Naive thymus-derived CD8-positive, alpha-beta T cell (primary cell): ENCODE measurements at regions not wholly inside any gene's neighbourhood (a gene's known extent, or its start where the extent isn't known, plus 50 kb on each side); places are given as distances from the start of the nearest gene placed in this dataset.

Experiments used
- ATAC-seq, 2 donors: fragments of 150-1000 bp; cut with Tn5 transposase in 1 of 2; sonication (Bioruptor Pico), chemical (Tn5 transposase) in 1 of 2; 1 replicate in 1 of 2; 2 replicates in 1 of 2; pipeline ENCODE4 v1.10.0; 2021; ENCODE audit warnings: mild to moderate bottlenecking in 2 of 2, moderate library complexity in 2 of 2
- POLR2A ChIA-PET: fragments of 350-600 bp; sonication (Branson Sonifier 250); formaldehyde crosslinking; loops from one replicate; lab custom pipeline; 2021; ENCODE audit warnings: antibody characterized with exemption; lab: Charles Lee
- DNase-seq, 10 donors: peaks; one replicate each; pipeline versions ENCODE4 v3.0.0 to v3.0.0-alpha.2; 2020 to 2022
- H3K27ac Mint-ChIP-seq, 10 donors: one replicate each; pipeline ENCODE4 v1.8.0; 2020 to 2022; ENCODE audit warnings: mild to moderate bottlenecking in 10 of 10, mixed read lengths in 10 of 10, moderate library complexity in 4 of 10, inconsistent platforms in 1 of 10
- H3K27me3 Mint-ChIP-seq, 5 donors: one replicate each; pipeline ENCODE4 v1.8.0; 2021 to 2022; ENCODE audit warnings: mixed read lengths in 5 of 5
- H3K36me3 Mint-ChIP-seq, 3 donors: one replicate each; pipeline ENCODE4 v1.8.0; 2020 to 2022; ENCODE audit warnings: mixed read lengths in 3 of 3, mild to moderate bottlenecking in 2 of 3, inconsistent platforms in 1 of 3
- H3K4me1 Mint-ChIP-seq, 4 donors: one replicate each; pipeline ENCODE4 v1.8.0; 2021 to 2022; ENCODE audit warnings: mixed read lengths in 4 of 4
- H3K4me3 Mint-ChIP-seq, 10 donors: one replicate each; pipeline ENCODE4 v1.8.0; 2020 to 2022; ENCODE audit warnings: mild to moderate bottlenecking in 10 of 10, mixed read lengths in 10 of 10, moderate library complexity in 6 of 10, inconsistent platforms in 1 of 10
- H3K9me3 Mint-ChIP-seq, 9 donors: one replicate each; pipeline ENCODE4 v1.8.0; 2020 to 2022; ENCODE audit warnings: mixed read lengths in 9 of 9, mild to moderate bottlenecking in 3 of 9, inconsistent platforms in 1 of 9, moderate library complexity in 1 of 9

GRCh38 chr5:124671193-124671592 is 75.2 kb downstream of the ZNF608 start:
- ATAC-seq (no peak), DNase-seq (no peak)
- Mint-ChIP-seq H3K27ac (no peak overlapping the region), H3K4me1 (peaks cover 0 to 2% (median 0%) of the 10 kb centered on the region in 4 donors), H3K27me3 (peaks cover 4 to 21% (median 15%) of the 10 kb centered on the region in 5 donors), H3K36me3 (no peaks in the 10 kb centered on the region), H3K4me3 (no peak overlapping the region), H3K9me3 (no peaks in the 10 kb centered on the region)
- POLR2A ChIA-PET = no interaction called here

- no peaks in the 10 kb centered on the region for H3K9me3 Mint-ChIP-seq
- H3K27me3 Mint-ChIP-seq = peaks cover 4 to 18% (median 13%) of the 10 kb centered on the region in 5 donors
- DNase-seq (no peak), ATAC-seq (no peak)
- no peaks in the 10 kb centered on the region for H3K36me3 Mint-ChIP-seq
- no peak overlapping the region for H3K4me3 Mint-ChIP-seq
- POLR2A ChIA-PET = no interaction called here
- peaks cover 0 to 2% (median 0%) of the 10 kb centered on the region in 4 donors for H3K4me1 Mint-ChIP-seq
- no peak overlapping the region for H3K27ac Mint-ChIP-seq
Measured at GRCh38 chr5:124670722-124671184, 75.7 kb downstream of the ZNF608 start.

DNA sequence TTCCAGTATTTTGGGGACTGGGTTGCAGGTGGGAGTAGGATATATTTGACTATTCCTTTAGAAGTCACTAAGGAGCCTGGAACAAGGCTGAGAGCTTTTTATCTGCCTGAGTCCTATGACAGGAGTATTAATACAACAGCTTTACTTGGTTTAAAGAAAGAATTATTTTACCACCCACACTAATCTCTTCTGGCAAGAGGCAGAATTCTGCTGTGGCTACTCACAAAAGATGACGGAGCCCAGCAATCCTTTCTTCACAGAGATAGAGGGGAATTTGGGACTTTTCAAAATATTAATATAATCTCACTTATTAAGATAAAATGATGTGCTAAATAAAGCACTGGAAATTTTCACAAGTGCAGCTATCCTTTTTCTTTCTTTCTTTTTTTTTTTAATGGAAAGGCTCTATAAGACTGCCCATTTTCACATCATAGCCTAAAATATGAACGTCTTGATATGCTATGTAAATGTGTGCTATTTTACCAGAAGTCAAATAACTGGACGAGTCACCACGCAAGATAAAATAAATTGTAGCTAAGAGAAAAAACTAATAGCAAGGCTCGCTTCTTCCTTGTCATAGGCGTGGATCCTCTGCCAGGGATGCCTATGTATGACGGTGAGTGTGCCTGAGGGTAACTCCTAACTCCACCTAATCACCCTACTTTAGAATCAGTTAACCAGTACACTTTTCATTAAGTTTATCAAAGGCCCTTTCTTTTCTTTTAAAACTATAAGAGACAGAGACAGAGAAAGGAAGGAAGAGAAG is 76.3 kb downstream of the ZNF608 start:
- Mint-ChIP-seq H3K4me3 (no peak overlapping the region), H3K27ac (no peak overlapping the region), H3K27me3 (peaks cover 4 to 20% (median 13%) of the 10 kb centered on the region in 5 donors), H3K4me1 (peaks cover 0 to 2% (median 0%) of the 10 kb centered on the region in 4 donors), H3K9me3 (no peaks in the 10 kb centered on the region), H3K36me3 (no peaks in the 10 kb centered on the region)
- POLR2A ChIA-PET = no interaction called here
- DNase-seq = no peak
- no peak for ATAC-seq

DNA sequence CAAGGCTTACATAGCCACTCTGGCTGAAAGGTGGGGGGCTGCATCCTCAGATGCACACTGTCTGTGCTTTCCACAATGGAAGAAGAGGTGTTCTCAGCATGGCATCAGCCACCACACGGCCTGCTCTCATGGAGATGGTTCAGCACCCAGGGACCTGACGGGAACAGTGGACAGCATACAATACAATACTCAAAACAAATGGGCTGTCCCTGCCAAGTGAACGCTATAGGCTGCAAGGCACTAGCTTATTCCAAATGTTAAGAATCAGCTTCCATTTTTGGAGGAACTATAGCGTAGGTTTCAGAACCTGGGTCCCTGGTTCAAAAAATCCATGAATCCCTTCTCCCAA is 77.2 kb downstream of the ZNF608 start:
- POLR2A ChIA-PET = no interaction called here
- ATAC-seq = no peak
- no peak overlapping the region for H3K4me3 Mint-ChIP-seq
- H3K36me3 Mint-ChIP-seq = no peaks in the 10 kb centered on the region
- peaks cover 4 to 20% (median 13%) of the 10 kb centered on the region in 5 donors for H3K27me3 Mint-ChIP-seq
- no peak overlapping the region for H3K27ac Mint-ChIP-seq
- DNase-seq = no peak
- peaks cover 0 to 2% (median 0%) of the 10 kb centered on the region in 4 donors for H3K4me1 Mint-ChIP-seq
- no peaks in the 10 kb centered on the region for H3K9me3 Mint-ChIP-seq

GRCh38 chr5:124668353-124669299 is 77.8 kb downstream of the ZNF608 start:
- H3K36me3 Mint-ChIP-seq = no peaks in the 10 kb centered on the region
- DNase-seq = no peak
- peaks cover 4 to 20% (median 13%) of the 10 kb centered on the region in 5 donors for H3K27me3 Mint-ChIP-seq
- H3K9me3 Mint-ChIP-seq = no peaks in the 10 kb centered on the region
- ATAC-seq = no peak
- H3K4me3 Mint-ChIP-seq = no peak overlapping the region
- POLR2A ChIA-PET = no interaction called here
- peaks cover 0 to 2% (median 0%) of the 10 kb centered on the region in 4 donors for H3K4me1 Mint-ChIP-seq
- no peak overlapping the region for H3K27ac Mint-ChIP-seq

GRCh38 chr5:124665625-124666024 is 80.8 kb downstream of the ZNF608 start:
- Mint-ChIP-seq H3K9me3 (no peaks in the 10 kb centered on the region), H3K27me3 (peaks cover 11 to 40% (median 25%) of the 10 kb centered on the region in 5 donors), H3K27ac (no peak overlapping the region), H3K36me3 (no peaks in the 10 kb centered on the region), H3K4me3 (no peak overlapping the region), H3K4me1 (peaks cover 0 to 2% (median 0%) of the 10 kb centered on the region in 4 donors)
- DNase-seq (no peak), ATAC-seq (no peak)
- POLR2A ChIA-PET = no interaction called here

DNA sequence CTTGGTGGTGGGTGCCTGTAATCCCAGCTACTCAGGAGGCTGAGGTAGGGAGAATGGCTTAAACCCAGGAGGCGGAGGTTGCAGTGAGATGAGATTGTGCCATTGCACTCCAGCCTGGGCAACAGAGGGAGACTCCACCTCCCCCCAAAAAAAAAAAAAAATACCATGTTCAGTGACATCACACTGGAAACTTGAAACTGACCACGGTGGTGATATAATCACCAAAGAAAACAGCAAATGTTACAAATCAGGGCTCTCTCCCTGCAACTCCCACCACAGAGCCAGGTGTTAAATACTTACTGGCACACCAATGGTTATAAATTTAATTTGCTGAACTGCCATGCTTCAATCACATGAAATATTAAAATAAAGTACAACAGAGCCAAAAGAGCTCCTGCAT is 81.4 kb downstream of the ZNF608 start:
- Mint-ChIP-seq H3K9me3 (no peaks in the 10 kb centered on the region), H3K36me3 (no peaks in the 10 kb centered on the region), H3K4me1 (peaks cover 0 to 2% (median 0%) of the 10 kb centered on the region in 4 donors), H3K27ac (no peak overlapping the region), H3K4me3 (no peak overlapping the region), H3K27me3 (peaks cover 9 to 46% (median 31%) of the 10 kb centered on the region in 5 donors)
- no peak for ATAC-seq
- POLR2A ChIA-PET = no interaction called here
- DNase-seq = no peak

GRCh38 chr5:124664287-124664686 is 82.2 kb downstream of the ZNF608 start:
- H3K27me3 Mint-ChIP-seq = peaks cover 10 to 49% (median 32%) of the 10 kb centered on the region in 5 donors
- H3K4me1 Mint-ChIP-seq = peaks cover 0 to 2% (median under 1%) of the 10 kb centered on the region in 4 donors
- no peaks in the 10 kb centered on the region for H3K9me3 Mint-ChIP-seq
- ATAC-seq (no peak), DNase-seq (no peak)
- no peak overlapping the region for H3K27ac Mint-ChIP-seq
- POLR2A ChIA-PET = no interaction called here
- no peaks in the 10 kb centered on the region for H3K36me3 Mint-ChIP-seq
- no peak overlapping the region for H3K4me3 Mint-ChIP-seq

DNA sequence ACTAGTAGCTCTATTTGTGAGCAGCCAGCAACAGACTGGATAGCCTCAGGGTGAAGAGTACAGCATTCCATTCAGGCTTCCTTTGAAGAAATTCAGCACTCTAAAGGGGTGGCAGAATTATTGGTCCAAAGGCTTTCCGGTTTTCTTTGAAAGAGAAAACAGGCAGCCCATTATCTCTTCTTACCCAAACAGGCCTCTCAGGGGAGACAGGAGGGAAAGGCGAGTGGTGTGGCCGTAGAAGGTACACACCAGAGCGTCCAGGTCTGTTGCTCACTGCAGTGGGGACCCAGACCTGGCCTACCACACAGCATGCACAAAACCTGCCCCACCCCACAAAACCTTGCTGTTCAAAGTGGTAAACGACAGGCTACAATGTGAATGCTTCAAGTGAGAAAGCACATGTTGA is 83.3 kb downstream of the ZNF608 start:
- no peak overlapping the region for H3K27ac Mint-ChIP-seq
- POLR2A ChIA-PET = no interaction called here
- H3K4me1 Mint-ChIP-seq = peaks cover 0 to 9% (median 0%) of the 10 kb centered on the region in 4 donors
- no peaks in the 10 kb centered on the region for H3K9me3 Mint-ChIP-seq
- ATAC-seq = no peak
- H3K4me3 Mint-ChIP-seq = no peak overlapping the region
- H3K36me3 Mint-ChIP-seq = no peaks in the 10 kb centered on the region
- H3K27me3 Mint-ChIP-seq = peaks cover 19 to 52% (median 29%) of the 10 kb centered on the region in 5 donors
- no peak for DNase-seq

- Mint-ChIP-seq H3K36me3 (no peaks in the 10 kb centered on the region), H3K27me3 (peaks cover 22 to 55% (median 32%) of the 10 kb centered on the region in 5 donors), H3K27ac (no peak overlapping the region), H3K9me3 (no peaks in the 10 kb centered on the region), H3K4me1 (peaks cover 0 to 9% (median 0%) of the 10 kb centered on the region in 4 donors), H3K4me3 (no peak overlapping the region)
- POLR2A ChIA-PET = no interaction called here
- ATAC-seq (no peak), DNase-seq (no peak)
Measured at GRCh38 chr5:124662181-124662781, 84.2 kb downstream of the ZNF608 start.

DNA sequence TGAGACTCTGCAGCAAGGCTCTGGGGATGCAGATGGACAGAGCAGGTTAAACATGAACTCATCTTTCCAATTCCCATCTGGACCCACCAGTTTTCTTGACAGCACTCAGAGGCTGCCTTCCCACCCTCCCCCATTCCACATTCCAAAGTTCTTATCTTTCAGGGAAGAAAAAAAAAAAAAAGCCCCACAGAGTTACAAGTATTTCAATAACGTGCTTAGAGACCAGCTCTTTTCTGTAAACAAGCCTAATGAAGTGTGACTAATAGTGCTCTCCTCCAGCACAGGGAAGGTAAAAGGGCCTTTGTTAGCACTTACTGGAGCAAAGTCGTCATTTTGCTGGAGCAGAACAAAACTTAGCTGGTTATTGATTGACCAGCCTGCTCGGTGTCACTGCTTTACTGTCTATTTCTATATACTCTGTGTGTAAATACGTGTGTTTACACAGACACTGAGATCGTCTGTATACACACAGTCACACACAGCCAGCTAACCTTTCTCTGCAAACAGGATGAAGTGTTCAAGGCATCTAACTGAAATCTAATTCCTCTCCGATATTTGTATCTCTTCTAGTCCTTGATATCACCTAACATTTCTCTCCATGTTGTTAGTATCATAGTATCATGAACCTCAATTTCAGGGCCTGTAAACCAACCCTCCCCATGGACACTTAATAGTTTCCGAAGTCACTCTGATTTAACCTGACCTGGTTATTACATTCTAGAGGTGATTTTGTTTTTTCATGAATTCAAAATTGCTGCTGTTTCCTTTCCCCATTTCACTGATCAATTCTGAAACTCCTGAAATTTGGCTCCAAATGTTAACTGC is 84.9 kb downstream of the ZNF608 start:
- no peak for DNase-seq
- no peaks in the 10 kb centered on the region for H3K36me3 Mint-ChIP-seq
- H3K9me3 Mint-ChIP-seq = no peaks in the 10 kb centered on the region
- no peak for ATAC-seq
- POLR2A ChIA-PET = no interaction called here
- no peak overlapping the region for H3K27ac Mint-ChIP-seq
- H3K4me1 Mint-ChIP-seq = peaks cover 0 to 9% (median 0%) of the 10 kb centered on the region in 4 donors
- H3K4me3 Mint-ChIP-seq = no peak overlapping the region
- H3K27me3 Mint-ChIP-seq = peaks cover 22 to 55% (median 32%) of the 10 kb centered on the region in 5 donors
